BLaER1 treated with 17β-estradiol and CSF1 and Interleukin-3, amounts not matched to agents 10 nM and 100 nM (cell line): ENCODE measurements at regions not wholly inside any gene's neighbourhood (a gene's known extent, or its start where the extent isn't known, plus 50 kb on each side); places are given as distances from the start of the nearest gene placed in this dataset.

Experiments
- H3K27ac ChIP-seq, 11 experiments: shearing (Covaris generic); formaldehyde crosslinking; 2 replicates each; pipeline ENCODE4 v1.8.1; 2022
- H3K27me3 ChIP-seq, 11 experiments: shearing (Covaris generic); formaldehyde crosslinking; 2 replicates each; pipeline ENCODE4 v1.8.1; 2022
- H3K36me3 ChIP-seq, 11 experiments: shearing (Covaris generic); formaldehyde crosslinking; 2 replicates each; pipeline ENCODE4 v1.8.1; 2022
- H3K4me1 ChIP-seq, 10 experiments: shearing (Covaris generic); formaldehyde crosslinking; 2 replicates each; pipeline ENCODE4 v1.8.1; 2022
- H3K4me2 ChIP-seq, 11 experiments: shearing (Covaris generic); formaldehyde crosslinking; 2 replicates each; pipeline ENCODE4 v1.8.1; 2022
- H3K4me3 ChIP-seq, 10 experiments: shearing (Covaris generic); formaldehyde crosslinking; 2 replicates each; pipeline ENCODE4 v1.8.1; 2022
- H3K9ac ChIP-seq, 11 experiments: shearing (Covaris generic); formaldehyde crosslinking; 2 replicates each; pipeline ENCODE4 v1.8.1; 2022
- H3K9me3 ChIP-seq, 11 experiments: shearing (Covaris generic); formaldehyde crosslinking; replicated peaks in 1 of 11; 2 replicates each; pipeline ENCODE4 v1.8.1; 2022
- H4K20me1 ChIP-seq, 11 experiments: shearing (Covaris generic); formaldehyde crosslinking; 2 replicates each; pipeline ENCODE4 v1.8.1; 2022
- Cebpa-rat ChIP-seq, 11 experiments: shearing (Covaris generic); IDR thresholded peaks; 2 replicates each; pipeline ENCODE4 v1.8.1; 2022

DNA sequence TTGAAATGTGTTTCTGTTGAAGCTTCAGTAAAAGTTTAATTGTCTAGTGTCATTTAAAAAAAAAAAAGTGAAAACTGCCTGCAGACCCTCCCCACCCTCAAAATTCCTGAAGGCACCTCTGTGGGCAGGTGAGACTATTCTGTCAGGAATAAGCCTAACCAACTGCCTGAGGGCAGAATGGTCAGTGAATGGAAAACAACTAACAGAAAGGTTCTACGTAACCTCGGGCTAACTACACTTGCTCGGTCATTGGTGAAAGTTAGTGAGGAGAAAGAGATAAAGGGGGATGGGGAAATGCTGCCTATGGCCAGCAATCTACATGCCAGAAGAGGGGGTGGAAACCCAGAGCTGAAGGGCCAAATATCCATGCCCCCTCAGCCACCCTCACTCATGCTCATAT, 108.6 kb upstream of the SLC24A5 start:
- H3K27me3 ChIP-seq = no peaks in the 10 kb centered on the region
- TF ChIP-seq Cebpa-rat (IDR thresholded peaks at IDR 0.05) = no peak
- H3K4me1 ChIP-seq = no peaks in the 10 kb centered on the region
- no peaks in the 10 kb centered on the region for H3K9me3 ChIP-seq
- no peaks in the 10 kb centered on the region for H4K20me1 ChIP-seq
- no peak overlapping the region for H3K4me3 ChIP-seq
- no peak overlapping the region for H3K4me2 ChIP-seq
- H3K36me3 ChIP-seq = no peaks in the 10 kb centered on the region
- H3K9ac ChIP-seq = no peak overlapping the region
- H3K27ac ChIP-seq = no peak overlapping the region

DNA sequence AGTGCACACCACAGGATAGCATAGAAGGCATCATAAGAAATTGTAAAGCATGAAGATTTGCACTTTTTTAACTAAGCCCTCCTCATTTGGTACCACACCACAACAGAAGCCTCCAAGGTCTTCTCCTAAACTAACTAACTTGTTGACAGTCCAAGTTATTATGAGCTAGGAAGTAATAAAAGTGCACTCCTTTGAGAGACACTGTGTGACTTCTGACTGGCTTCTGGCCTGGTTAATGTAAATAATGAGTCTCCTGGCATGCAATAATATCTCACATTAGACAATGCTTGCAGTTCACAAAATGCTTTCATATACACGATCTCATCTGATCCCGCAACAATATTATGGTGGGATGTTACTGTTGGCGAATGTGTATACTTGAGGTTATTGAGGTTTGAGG, 103.9 kb upstream of the SLC24A5 start:
- Histone ChIP-seq H3K9me3 (peaks cover 0 to 8% (median 0%) of the 10 kb centered on the region in 11 experiments; a peak in 3 of 22 replicates), H3K27ac (no peak overlapping the region), H3K4me1 (no peaks in the 10 kb centered on the region), H3K27me3 (no peaks in the 10 kb centered on the region), H3K36me3 (no peaks in the 10 kb centered on the region), H4K20me1 (no peaks in the 10 kb centered on the region), H3K4me3 (no peak overlapping the region), H3K4me2 (no peak overlapping the region), H3K9ac (no peak overlapping the region)
- TF ChIP-seq Cebpa-rat (IDR thresholded peaks at IDR 0.05) = no peak

DNA sequence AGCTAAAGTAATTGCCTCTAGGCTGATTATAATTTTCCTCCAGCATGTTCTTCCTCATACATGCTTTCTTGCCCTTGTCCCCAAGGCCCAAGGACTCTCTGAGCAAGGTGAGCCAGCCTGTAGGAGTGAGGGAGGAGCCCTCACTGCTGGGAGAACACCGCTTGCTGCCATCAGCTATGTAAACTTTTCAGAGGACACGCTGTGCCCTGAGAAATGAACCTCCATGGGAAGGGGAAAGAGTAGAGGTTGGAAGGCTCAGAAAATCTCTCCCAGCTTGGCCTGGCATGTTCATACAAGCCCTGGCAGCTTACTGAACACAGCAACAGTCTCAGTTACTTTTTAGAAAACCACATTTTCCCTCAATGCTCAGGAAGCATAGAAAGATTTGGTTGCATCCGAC, 103.0 kb upstream of the SLC24A5 start:
- Histone ChIP-seq H3K4me3 (no peak overlapping the region), H3K9ac (no peak overlapping the region), H3K27ac (no peak overlapping the region), H3K27me3 (no peaks in the 10 kb centered on the region), H4K20me1 (no peaks in the 10 kb centered on the region), H3K4me1 (no peaks in the 10 kb centered on the region), H3K9me3 (peaks cover 0 to 8% (median 0%) of the 10 kb centered on the region in 11 experiments; a peak in 3 of 22 replicates), H3K36me3 (no peaks in the 10 kb centered on the region), H3K4me2 (no peak overlapping the region)
- TF ChIP-seq Cebpa-rat (IDR thresholded peaks at IDR 0.05) = no peak

DNA sequence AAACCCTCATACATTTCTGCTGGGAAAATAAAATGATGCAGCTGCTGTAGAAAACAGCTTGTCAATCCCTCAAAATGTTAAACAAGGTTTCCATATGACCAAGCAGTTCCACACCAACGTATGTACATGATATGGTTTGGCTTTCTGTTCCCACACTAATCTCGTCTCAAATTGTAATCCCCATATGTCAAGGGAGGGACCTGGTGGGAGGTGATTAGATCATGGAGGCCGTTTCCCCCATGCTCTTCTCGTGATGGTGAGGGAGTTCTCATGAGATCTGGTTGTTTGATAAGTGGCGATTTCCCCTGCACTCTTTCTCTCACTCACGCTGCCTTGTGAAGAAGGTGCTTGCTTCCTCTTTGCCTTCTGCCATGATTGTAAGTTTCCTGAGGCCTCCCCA, 100.6 kb upstream of the SLC24A5 start:
- TF ChIP-seq Cebpa-rat (IDR thresholded peaks at IDR 0.05) = no peak
- no peak overlapping the region for H3K4me3 ChIP-seq
- no peaks in the 10 kb centered on the region for H3K36me3 ChIP-seq
- H3K27ac ChIP-seq = no peak overlapping the region
- no peak overlapping the region for H3K9ac ChIP-seq
- no peaks in the 10 kb centered on the region for H3K27me3 ChIP-seq
- H3K9me3 ChIP-seq = peaks cover 0 to 8% (median 0%) of the 10 kb centered on the region in 11 experiments; a peak in 3 of 22 replicates
- no peak overlapping the region for H3K4me2 ChIP-seq
- no peaks in the 10 kb centered on the region for H4K20me1 ChIP-seq
- no peaks in the 10 kb centered on the region for H3K4me1 ChIP-seq

DNA sequence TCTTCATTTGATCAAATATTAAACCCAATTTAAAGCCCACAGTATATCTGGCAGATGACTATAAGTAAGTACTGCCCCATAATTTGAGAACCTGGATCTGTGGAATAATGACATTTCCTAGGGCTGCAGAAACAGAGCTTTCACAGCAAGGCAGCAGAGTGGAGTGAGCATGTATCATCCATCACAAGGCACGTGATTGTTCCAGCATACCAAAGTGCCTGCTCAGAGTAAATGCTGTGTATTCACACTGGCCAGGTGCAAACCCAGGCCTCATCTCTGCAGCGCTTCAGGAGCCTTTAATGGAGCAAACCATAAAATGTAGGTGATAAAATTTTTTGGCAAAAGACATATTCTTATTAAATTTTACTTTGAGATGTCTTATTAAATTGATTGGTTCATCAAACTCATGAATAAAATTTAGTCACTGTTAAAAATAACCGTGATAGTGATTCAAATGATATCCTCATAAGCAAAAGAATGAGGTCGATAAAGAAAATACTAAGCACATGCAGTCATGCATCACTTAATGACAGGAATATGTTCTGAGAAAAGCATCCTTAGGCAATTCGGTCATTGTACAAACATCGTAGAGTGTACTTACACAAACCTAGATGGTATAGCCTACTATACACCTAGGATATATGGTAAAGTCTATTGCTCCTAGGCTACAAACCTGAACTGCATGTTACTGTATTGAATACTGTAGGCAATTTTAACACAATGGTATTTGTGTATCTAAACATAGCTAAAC, 99.3 kb upstream of the SLC24A5 start:
- Histone ChIP-seq H3K4me3 (no peak overlapping the region), H3K9me3 (peaks cover 0 to 8% (median 0%) of the 10 kb centered on the region in 11 experiments; a peak in 3 of 22 replicates), H3K27me3 (no peaks in the 10 kb centered on the region), H3K4me1 (no peaks in the 10 kb centered on the region), H3K36me3 (no peaks in the 10 kb centered on the region), H3K4me2 (no peak overlapping the region), H4K20me1 (no peaks in the 10 kb centered on the region), H3K27ac (no peak overlapping the region), H3K9ac (no peak overlapping the region)
- no peak for TF ChIP-seq Cebpa-rat (IDR thresholded peaks at IDR 0.05)

DNA sequence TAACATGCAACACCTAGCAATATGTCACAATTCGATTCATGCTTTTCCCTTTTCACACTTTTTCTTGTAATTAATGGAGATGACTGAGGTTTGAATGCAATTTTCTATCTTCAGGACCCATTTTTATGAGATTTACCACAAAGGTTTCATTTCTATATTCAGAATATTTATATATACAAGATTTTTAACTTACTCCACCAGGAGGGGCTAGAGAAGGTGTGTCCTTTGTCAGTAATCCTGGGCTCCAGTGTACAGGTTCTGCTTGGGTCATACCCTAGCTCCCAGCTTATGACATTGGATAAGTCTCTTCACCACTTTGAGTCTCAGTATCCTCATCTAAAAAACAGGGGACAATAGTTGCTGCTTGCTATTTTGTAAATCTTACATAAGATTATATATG, 95.7 kb upstream of the SLC24A5 start:
- no peak overlapping the region for H3K4me3 ChIP-seq
- TF ChIP-seq Cebpa-rat (IDR thresholded peaks at IDR 0.05) = no peak
- H3K36me3 ChIP-seq = no peaks in the 10 kb centered on the region
- no peak overlapping the region for H3K9ac ChIP-seq
- H4K20me1 ChIP-seq = no peaks in the 10 kb centered on the region
- no peaks in the 10 kb centered on the region for H3K4me1 ChIP-seq
- H3K9me3 ChIP-seq = peaks cover 0 to 5% (median 0%) of the 10 kb centered on the region in 11 experiments; a peak in 3 of 22 replicates
- no peak overlapping the region for H3K4me2 ChIP-seq
- no peaks in the 10 kb centered on the region for H3K27me3 ChIP-seq
- no peak overlapping the region for H3K27ac ChIP-seq

DNA sequence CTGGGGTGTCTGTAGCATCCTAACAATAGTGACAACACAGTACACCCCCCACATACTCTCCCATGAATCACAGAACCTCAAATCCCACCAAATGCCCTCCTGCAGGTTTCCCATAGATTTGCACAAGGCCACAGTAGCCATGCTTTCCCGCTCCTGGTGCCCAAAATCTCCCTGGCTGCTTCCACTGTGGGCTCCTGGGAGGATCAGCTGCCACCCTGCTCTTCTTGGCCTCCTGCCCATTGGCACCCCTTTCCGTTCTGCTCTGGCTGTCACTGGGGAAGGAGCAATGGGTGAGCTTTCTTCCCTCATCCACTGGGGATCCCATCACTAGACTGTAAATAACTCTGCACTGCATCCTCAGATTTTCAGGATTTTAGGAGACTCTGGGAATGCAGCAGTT, 92.1 kb upstream of the SLC24A5 start:
- Histone ChIP-seq H3K9ac (no peak overlapping the region), H3K36me3 (no peaks in the 10 kb centered on the region), H3K9me3 (no peaks in the 10 kb centered on the region), H3K27me3 (no peaks in the 10 kb centered on the region), H3K4me3 (no peak overlapping the region), H4K20me1 (no peaks in the 10 kb centered on the region), H3K27ac (no peak overlapping the region), H3K4me2 (no peak overlapping the region), H3K4me1 (no peaks in the 10 kb centered on the region)
- no peak for TF ChIP-seq Cebpa-rat (IDR thresholded peaks at IDR 0.05)

DNA sequence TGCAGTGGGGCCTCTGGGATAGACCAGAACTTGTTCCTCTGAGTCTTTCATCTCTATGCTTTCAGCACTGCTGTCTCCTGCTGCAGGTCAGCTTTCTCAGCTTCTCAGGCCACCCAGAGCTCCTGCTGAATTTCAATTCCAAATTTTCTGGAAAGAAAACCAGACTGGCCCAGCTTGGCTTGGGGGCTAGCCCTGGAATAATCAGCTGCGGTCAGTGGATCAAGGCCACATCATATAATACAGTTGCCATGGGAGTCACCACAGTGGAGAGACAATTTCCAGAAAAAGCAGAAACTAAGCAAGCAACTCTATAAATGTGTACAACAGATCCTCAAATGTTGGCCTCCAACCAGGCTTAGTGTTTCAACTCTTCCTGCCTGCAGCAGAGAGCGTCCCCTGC, 91.1 kb upstream of the SLC24A5 start:
- H3K4me1 ChIP-seq = no peaks in the 10 kb centered on the region
- no peak for TF ChIP-seq Cebpa-rat (IDR thresholded peaks at IDR 0.05)
- H3K27me3 ChIP-seq = no peaks in the 10 kb centered on the region
- H3K36me3 ChIP-seq = no peaks in the 10 kb centered on the region
- H3K9ac ChIP-seq = no peak overlapping the region
- no peaks in the 10 kb centered on the region for H3K9me3 ChIP-seq
- no peaks in the 10 kb centered on the region for H4K20me1 ChIP-seq
- H3K4me3 ChIP-seq = no peak overlapping the region
- H3K4me2 ChIP-seq = no peak overlapping the region
- no peak overlapping the region for H3K27ac ChIP-seq

DNA sequence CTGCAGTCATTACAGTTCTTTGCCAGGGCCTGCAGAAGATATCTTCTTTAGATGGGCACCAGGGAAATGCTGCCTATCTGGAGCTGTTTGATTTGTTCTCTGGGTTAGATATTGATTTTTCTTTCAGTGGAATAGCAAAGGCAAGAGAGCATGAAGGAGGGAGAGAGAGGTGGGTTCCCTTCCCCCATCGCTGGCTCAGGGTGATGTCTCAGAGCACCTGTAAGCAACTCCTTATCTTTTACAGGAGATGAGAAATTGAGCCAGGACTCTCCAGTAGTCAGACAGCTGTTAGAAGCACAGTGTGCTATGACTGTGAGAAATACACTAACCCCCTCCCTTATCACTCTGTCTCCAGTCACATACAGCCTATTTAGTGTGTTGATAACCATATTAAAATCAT, 89.3 kb upstream of the SLC24A5 start:
- no peaks in the 10 kb centered on the region for H3K36me3 ChIP-seq
- no peak overlapping the region for H3K4me2 ChIP-seq
- no peaks in the 10 kb centered on the region for H4K20me1 ChIP-seq
- H3K27me3 ChIP-seq = no peaks in the 10 kb centered on the region
- H3K4me1 ChIP-seq = no peaks in the 10 kb centered on the region
- no peak for TF ChIP-seq Cebpa-rat (IDR thresholded peaks at IDR 0.05)
- no peaks in the 10 kb centered on the region for H3K9me3 ChIP-seq
- H3K27ac ChIP-seq = no peak overlapping the region
- no peak overlapping the region for H3K4me3 ChIP-seq
- H3K9ac ChIP-seq = no peak overlapping the region

DNA sequence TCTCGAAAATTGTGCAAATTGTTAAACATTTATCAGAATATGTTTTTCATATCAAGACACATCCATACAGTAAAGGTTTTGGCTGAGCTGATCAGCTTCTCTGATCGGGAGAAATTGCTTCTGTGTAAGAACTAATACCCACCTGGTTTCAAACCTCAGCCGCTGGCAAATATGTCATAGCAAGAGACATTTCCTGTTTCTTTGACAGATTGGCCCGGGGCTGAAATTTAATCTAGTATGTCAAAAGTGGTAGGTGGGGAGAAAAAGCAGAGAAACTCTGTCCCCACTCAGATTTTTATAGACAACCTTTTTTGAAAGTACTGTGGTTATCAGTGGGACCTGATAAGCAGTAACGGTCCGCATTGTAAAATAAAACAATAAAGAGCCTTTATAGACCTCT, 88.8 kb upstream of the SLC24A5 start:
- no peak for TF ChIP-seq Cebpa-rat (IDR thresholded peaks at IDR 0.05)
- H3K27me3 ChIP-seq = no peaks in the 10 kb centered on the region
- H3K9me3 ChIP-seq = no peaks in the 10 kb centered on the region
- no peak overlapping the region for H3K4me2 ChIP-seq
- H3K4me3 ChIP-seq = no peak overlapping the region
- H3K9ac ChIP-seq = no peak overlapping the region
- no peaks in the 10 kb centered on the region for H4K20me1 ChIP-seq
- H3K4me1 ChIP-seq = no peaks in the 10 kb centered on the region
- H3K27ac ChIP-seq = no peak overlapping the region
- H3K36me3 ChIP-seq = no peaks in the 10 kb centered on the region
